WTC11 (cell line): ENCODE measurements at regions not wholly inside any gene's neighbourhood (a gene's known extent, or its start where the extent isn't known, plus 50 kb on each side); places are given as distances from the start of the nearest gene placed in this dataset.

Source experiments
- ATAC-seq: fragments of 200-7000 bp; cut with Tn5 transposase; 2 replicates; pipeline ENCODE4 v1.10.0; 2021; ENCODE audit warnings: mild to moderate bottlenecking, moderate library complexity
- CTCF ChIA-PET: fragments of 300-600 bp; sonication (Branson Sonifier 250); formaldehyde crosslinking; loops from one replicate; lab custom pipeline; 2021; ENCODE audit warnings: antibody characterized with exemption; lab: Charles Lee
- POLR2A ChIA-PET: fragments of 350-600 bp; sonication (Branson Sonifier 250); formaldehyde crosslinking; loops from one replicate; lab custom pipeline; 2021; ENCODE audit warnings: antibody characterized with exemption; lab: Charles Lee
- DNase-seq: peaks from one replicate; pipeline ENCODE4 v3.0.0; 2021; ENCODE audit warnings: low spot score
- H3K27ac Mint-ChIP-seq: 2 replicates; pipeline ENCODE4 v1.8.0; 2021; ENCODE audit warnings: mixed read lengths
- H3K27me3 Mint-ChIP-seq: 2 replicates; pipeline ENCODE4 v1.8.0; 2021; ENCODE audit warnings: low read depth, mild to moderate bottlenecking, moderate library complexity, mixed read lengths
- H3K36me3 Mint-ChIP-seq: 2 replicates; pipeline ENCODE4 v1.8.0; 2021; ENCODE audit warnings: mixed read lengths
- H3K4me1 Mint-ChIP-seq: 2 replicates; pipeline ENCODE4 v1.8.0; 2022; ENCODE audit warnings: mixed read lengths
- H3K4me3 Mint-ChIP-seq: 2 replicates; pipeline ENCODE4 v1.8.0; 2021; ENCODE audit warnings: mild to moderate bottlenecking, moderate library complexity, mixed read lengths
- H3K9me3 Mint-ChIP-seq: 2 replicates; pipeline ENCODE4 v1.8.0; 2021; ENCODE audit warnings: mixed read lengths
- AFF4 ChIP-seq: sonication (generic); formaldehyde crosslinking; IDR thresholded peaks from 2 replicates; pipeline ENCODE4 v1.8.1; 2023; ENCODE audit warnings: mild to moderate bottlenecking, missing genetic modification reagents, borderline replicate concordance
- E2F1 ChIP-seq: sonication (generic); formaldehyde crosslinking; IDR thresholded peaks from 2 replicates; pipeline ENCODE4 v1.8.0; 2022; ENCODE audit warnings: mild to moderate bottlenecking, missing genetic modification reagents
- ELF4 ChIP-seq: sonication (generic); formaldehyde crosslinking; IDR thresholded peaks from 2 replicates; pipeline ENCODE4 v1.8.1; 2022; ENCODE audit warnings: low read depth, mild to moderate bottlenecking, moderate library complexity, missing genetic modification reagents
- FOXJ3 ChIP-seq: sonication (generic); formaldehyde crosslinking; IDR thresholded peaks from 2 replicates; pipeline ENCODE4 v1.9.0; 2021; ENCODE audit warnings: missing genetic modification reagents, mild to moderate bottlenecking, borderline replicate concordance
- FOXK1 ChIP-seq: sonication (generic); formaldehyde crosslinking; IDR thresholded peaks from 2 replicates; pipeline ENCODE4 v1.8.0; 2022; ENCODE audit warnings: mild to moderate bottlenecking, moderate library complexity, missing genetic modification reagents
- GRHL2 ChIP-seq: fragments of 250-450 bp; sonication (Bioruptor Pico); IDR thresholded peaks from 2 replicates; pipeline ENCODE4 v1.8.0; 2022; ENCODE audit warnings: mild to moderate bottlenecking, moderate library complexity; ENCODE audit not compliant: insufficient replicate concordance, severe bottlenecking
- MLX ChIP-seq: sonication (generic); formaldehyde crosslinking; IDR thresholded peaks from 2 replicates; pipeline ENCODE4 v1.8.1; 2023; ENCODE audit warnings: mild to moderate bottlenecking, missing genetic modification reagents, moderate library complexity
- NFE2L1 ChIP-seq: sonication (generic); formaldehyde crosslinking; IDR thresholded peaks from 2 replicates; pipeline ENCODE4 v1.8.1; 2023; ENCODE audit warnings: missing genetic modification reagents
- TEAD1 ChIP-seq: sonication (generic); formaldehyde crosslinking; IDR thresholded peaks from 2 replicates; pipeline ENCODE4 v1.8.0; 2022; ENCODE audit warnings: mild to moderate bottlenecking, missing genetic modification reagents
- USF2 ChIP-seq: sonication (generic); formaldehyde crosslinking; IDR thresholded peaks from 2 replicates; pipeline ENCODE4 v1.8.1; 2023; ENCODE audit warnings: mild to moderate bottlenecking, missing genetic modification reagents, moderate library complexity
- ZBTB21 ChIP-seq: sonication (generic); formaldehyde crosslinking; IDR thresholded peaks from 2 replicates; pipeline ENCODE4 v1.8.1; 2023; ENCODE audit warnings: mild to moderate bottlenecking, missing genetic modification reagents, borderline replicate concordance
- TF ChIP-seq, protein P1 (sequence below): fragments of 250-450 bp; sonication (Bioruptor Pico); IDR thresholded peaks from 2 replicates; pipeline ENCODE4 v1.9.0; 2021; ENCODE audit warnings: mild to moderate bottlenecking

GRCh38 chr3:72034986-72035385 is 250.0 kb upstream of the PROK2 start:
- H3K36me3 Mint-ChIP-seq = peaks cover 10% of the 10 kb centered on the region
- ChIA-PET CTCF (interaction anchor here (0.8 kb wide), 1 partner anchor 48 kb away, joined by 3 read pairs; no protein-coding TSS in a partner anchor), POLR2A (no interaction called here)
- H3K4me3 Mint-ChIP-seq = no peak overlapping the region
- H3K27ac Mint-ChIP-seq = no peak overlapping the region
- TF ChIP-seq FOXJ3 (CRISPR knock-in tag) (no peak), TEAD1 (CRISPR knock-in tag) (no peak), MLX (CRISPR knock-in tag) (no peak), GRHL2 (no peak), USF2 (CRISPR knock-in tag) (no peak)
- no peaks in the 10 kb centered on the region; the same call in 1 of the 2 replicates for H3K27me3 Mint-ChIP-seq
- peaks cover 21% of the 10 kb centered on the region for H3K9me3 Mint-ChIP-seq
- ATAC-seq (no peak), DNase-seq (no peak)
- peaks cover 39% of the 10 kb centered on the region for H3K4me1 Mint-ChIP-seq

- H3K36me3 Mint-ChIP-seq = peaks cover 10% of the 10 kb centered on the region
- no peak for TF ChIP-seq ZBTB21 (CRISPR knock-in tag)
- no peak for TF ChIP-seq E2F1 (CRISPR knock-in tag)
- TF ChIP-seq FOXK1 (CRISPR knock-in tag) = no peak
- no peak for TF ChIP-seq NFE2L1 (CRISPR knock-in tag)
- no peak for TF ChIP-seq ELF4 (CRISPR knock-in tag)
- TF ChIP-seq AFF4 (CRISPR knock-in tag) = no peak
- ATAC-seq (no peak), DNase-seq (no peak)
- H3K27ac Mint-ChIP-seq = no peak overlapping the region
- H3K4me3 Mint-ChIP-seq = no peak overlapping the region
- POLR2A ChIA-PET = no interaction called here
- peaks cover 38% of the 10 kb centered on the region for H3K4me1 Mint-ChIP-seq
- no peaks in the 10 kb centered on the region; the same call in 1 of the 2 replicates for H3K27me3 Mint-ChIP-seq
- H3K9me3 Mint-ChIP-seq = peaks cover 21% of the 10 kb centered on the region
- CTCF ChIA-PET = no interaction called here
These were observed 248.9 kb upstream of the PROK2 start for GRCh38 chr3:72033666-72034428.

DNA sequence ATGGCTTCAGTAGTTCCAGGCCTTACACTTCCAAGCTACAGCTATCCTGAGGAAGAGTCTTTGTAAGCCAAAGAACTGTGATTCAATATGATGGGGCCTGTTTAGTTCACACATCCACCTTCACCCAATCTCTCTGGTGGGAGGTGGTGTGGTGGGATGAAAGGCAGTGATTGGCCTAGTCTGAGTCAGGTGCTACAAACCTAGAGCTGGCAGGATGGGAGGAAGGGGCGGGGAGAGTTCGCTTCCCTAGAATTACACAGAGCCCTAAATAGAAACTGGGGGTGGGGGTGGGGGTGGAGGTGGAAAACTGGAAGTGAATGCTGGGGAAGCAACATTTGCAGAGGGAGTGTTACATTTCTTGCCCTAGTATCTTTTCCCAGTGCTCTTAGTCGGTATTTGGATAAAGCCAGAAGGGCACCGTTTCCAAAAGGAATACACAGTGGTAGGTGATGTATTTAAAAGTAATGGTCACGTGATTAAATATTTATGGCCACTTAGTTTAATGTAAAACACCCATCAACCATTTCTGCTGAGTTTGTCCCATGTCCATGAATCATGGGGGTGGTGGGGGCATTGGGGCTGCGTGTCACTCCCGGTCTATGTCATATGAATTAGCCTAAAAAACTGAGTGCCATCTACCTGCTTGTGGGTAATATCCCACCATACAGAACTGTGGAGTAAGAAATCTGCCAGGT is 247.6 kb upstream of the PROK2 start:
- ATAC-seq = peak; percentile 55
- CTCF ChIA-PET = interaction anchor here (0.5 to 0.6 kb wide), 2 partner anchors 108 to 190 kb away, joined by 3 to 5 read pairs; no protein-coding TSS in a partner anchor
- H3K4me3 Mint-ChIP-seq = no peak overlapping the region

More for the DNA sequence above, 247.6 kb upstream of the PROK2 start:
- POLR2A ChIA-PET = no interaction called here
- DNase-seq = no peak
- Mint-ChIP-seq H3K36me3 (peaks cover 10% of the 10 kb centered on the region), H3K27ac (no peak overlapping the region), H3K27me3 (no peaks in the 10 kb centered on the region; the same call in 1 of the 2 replicates), H3K9me3 (peaks cover 20% of the 10 kb centered on the region), H3K4me1 (peaks cover 38% of the 10 kb centered on the region)
- TF ChIP-seq, protein P1, sequence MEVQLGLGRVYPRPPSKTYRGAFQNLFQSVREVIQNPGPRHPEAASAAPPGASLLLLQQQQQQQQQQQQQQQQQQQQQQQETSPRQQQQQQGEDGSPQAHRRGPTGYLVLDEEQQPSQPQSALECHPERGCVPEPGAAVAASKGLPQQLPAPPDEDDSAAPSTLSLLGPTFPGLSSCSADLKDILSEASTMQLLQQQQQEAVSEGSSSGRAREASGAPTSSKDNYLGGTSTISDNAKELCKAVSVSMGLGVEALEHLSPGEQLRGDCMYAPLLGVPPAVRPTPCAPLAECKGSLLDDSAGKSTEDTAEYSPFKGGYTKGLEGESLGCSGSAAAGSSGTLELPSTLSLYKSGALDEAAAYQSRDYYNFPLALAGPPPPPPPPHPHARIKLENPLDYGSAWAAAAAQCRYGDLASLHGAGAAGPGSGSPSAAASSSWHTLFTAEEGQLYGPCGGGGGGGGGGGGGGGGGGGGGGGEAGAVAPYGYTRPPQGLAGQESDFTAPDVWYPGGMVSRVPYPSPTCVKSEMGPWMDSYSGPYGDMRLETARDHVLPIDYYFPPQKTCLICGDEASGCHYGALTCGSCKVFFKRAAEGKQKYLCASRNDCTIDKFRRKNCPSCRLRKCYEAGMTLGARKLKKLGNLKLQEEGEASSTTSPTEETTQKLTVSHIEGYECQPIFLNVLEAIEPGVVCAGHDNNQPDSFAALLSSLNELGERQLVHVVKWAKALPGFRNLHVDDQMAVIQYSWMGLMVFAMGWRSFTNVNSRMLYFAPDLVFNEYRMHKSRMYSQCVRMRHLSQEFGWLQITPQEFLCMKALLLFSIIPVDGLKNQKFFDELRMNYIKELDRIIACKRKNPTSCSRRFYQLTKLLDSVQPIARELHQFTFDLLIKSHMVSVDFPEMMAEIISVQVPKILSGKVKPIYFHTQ (CRISPR knock-in tag) = no peak
- TF ChIP-seq USF2 (CRISPR knock-in tag) = peak; percentile 61; the same call in 1 of the 2 replicates
